ENCODE measurements at regions not wholly inside any gene's neighbourhood (a gene's known extent, or its start where the extent isn't known, plus 50 kb on each side); places are given as distances from the start of the nearest gene placed in this dataset.

DNA sequence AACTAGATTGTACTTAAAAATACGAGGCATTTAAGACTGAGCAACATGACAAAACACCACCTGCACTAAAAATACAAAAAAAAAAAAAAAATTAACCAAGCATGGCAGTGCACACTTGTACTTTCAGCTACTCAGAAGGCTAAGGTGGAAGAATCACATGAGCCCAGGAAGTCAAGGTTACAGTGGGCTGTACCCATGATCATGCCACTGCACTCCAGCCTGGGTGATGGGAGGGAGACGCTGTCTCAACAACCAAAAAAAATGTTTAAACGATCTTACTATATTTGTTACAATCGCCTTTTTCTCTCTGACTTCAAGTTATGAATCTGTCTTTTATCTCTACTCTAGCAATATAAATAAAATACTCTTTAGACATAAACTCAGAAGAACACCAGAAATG is 1454.3 kb downstream of the MAT2B start:
- ChIA-PET CTCF (interaction anchor here (0.6 to 1.4 kb wide), 9 partner anchors 10 to 491 kb away, joined by 3 to 6 read pairs (median 3); no protein-coding TSS in a partner anchor), POLR2A (no interaction called here)
- no peak for DNase-seq (ENCODE audit: unreplicated experiment)
- no peaks in the 10 kb centered on the region for H3K27me3 Mint-ChIP-seq (ENCODE audit: insufficient read depth, unreplicated experiment)
- no TSS peak for BruUV-seq (replicated peaks)
- no peak overlapping the region for H3K4me3 Mint-ChIP-seq (ENCODE audit: unreplicated experiment)
- H3K36me3 Mint-ChIP-seq (ENCODE audit: insufficient read depth, unreplicated experiment), result no peaks in the 10 kb centered on the region
- no peak for TF ChIP-seq CTCF (IDR thresholded peaks at IDR 0.05; ENCODE audit: unreplicated experiment)
- intact Hi-C loops (cut with micrococcal nuclease), result loop anchor here (5.0 kb wide), 1 partner anchor 248 kb away; no protein-coding TSS in a partner anchor
- no peak overlapping the region for H3K27ac Mint-ChIP-seq (ENCODE audit: low read depth, unreplicated experiment)
- peaks cover 7% of the 10 kb centered on the region for H3K9me3 Mint-ChIP-seq (ENCODE audit: unreplicated experiment)
- H3K4me1 Mint-ChIP-seq (ENCODE audit: insufficient read depth, unreplicated experiment), result no peaks in the 10 kb centered on the region

DNA sequence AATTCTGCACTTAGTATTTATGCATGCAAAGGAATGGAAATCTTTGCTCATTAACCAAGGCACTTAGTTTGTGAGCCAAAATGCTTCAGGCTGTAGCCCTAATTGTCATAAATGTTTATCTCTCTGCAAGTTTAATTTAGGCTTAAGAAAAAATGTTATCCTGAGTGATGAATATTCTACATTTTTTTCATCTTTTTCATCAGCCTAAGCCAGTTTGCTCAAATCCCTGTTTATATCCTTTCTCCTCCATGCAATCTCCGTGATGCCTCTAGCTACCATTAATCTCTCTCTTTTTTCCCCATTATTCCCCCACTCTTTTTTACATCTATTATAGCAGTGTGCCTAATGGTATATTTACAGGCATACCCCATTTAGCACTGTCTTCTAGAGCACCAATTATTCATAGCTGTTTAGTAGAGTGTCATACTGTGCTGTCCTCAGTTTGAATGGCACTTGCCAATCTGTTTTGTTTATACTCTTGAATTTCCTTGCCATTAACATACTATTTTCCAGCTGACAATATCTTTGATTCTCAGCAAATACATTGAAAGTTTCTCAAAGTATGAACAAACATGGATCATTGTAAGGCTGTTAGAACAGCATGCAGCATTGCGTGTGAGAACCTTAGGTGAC is 1457.0 kb downstream of the MAT2B start:
- Mint-ChIP-seq H3K27ac (ENCODE audit: low read depth, unreplicated experiment) (no peak overlapping the region), H3K4me3 (ENCODE audit: unreplicated experiment) (no peak overlapping the region), H3K9me3 (ENCODE audit: unreplicated experiment) (peaks cover 7% of the 10 kb centered on the region), H3K4me1 (ENCODE audit: insufficient read depth, unreplicated experiment) (no peaks in the 10 kb centered on the region), H3K36me3 (ENCODE audit: insufficient read depth, unreplicated experiment) (no peaks in the 10 kb centered on the region), H3K27me3 (ENCODE audit: insufficient read depth, unreplicated experiment) (no peaks in the 10 kb centered on the region)
- ChIA-PET POLR2A (no interaction called here), CTCF (interaction anchor here (0.6 to 0.8 kb wide), 3 partner anchors 35 to 555 kb away, joined by 3 to 5 read pairs (median 4); no protein-coding TSS in a partner anchor)
- DNase-seq (ENCODE audit: unreplicated experiment), result no peak
- no peak for TF ChIP-seq CTCF (IDR thresholded peaks at IDR 0.05; ENCODE audit: unreplicated experiment)
- no TSS peak for BruUV-seq (replicated peaks)
- intact Hi-C loops (cut with micrococcal nuclease), result no loop called here

GRCh38 chr5:164966611-164967010 is 1461.2 kb downstream of the MAT2B start:
- H3K4me1 Mint-ChIP-seq (ENCODE audit: insufficient read depth, unreplicated experiment), result no peaks in the 10 kb centered on the region
- H3K4me3 Mint-ChIP-seq (ENCODE audit: unreplicated experiment), result no peak overlapping the region
- no peaks in the 10 kb centered on the region for H3K36me3 Mint-ChIP-seq (ENCODE audit: insufficient read depth, unreplicated experiment)
- no peak for TF ChIP-seq CTCF (IDR thresholded peaks at IDR 0.05; ENCODE audit: unreplicated experiment)
- BruUV-seq (replicated peaks), result no TSS peak
- no peaks in the 10 kb centered on the region for H3K9me3 Mint-ChIP-seq (ENCODE audit: unreplicated experiment)
- no peak overlapping the region for H3K27ac Mint-ChIP-seq (ENCODE audit: low read depth, unreplicated experiment)
- CTCF ChIA-PET, result interaction anchor here (0.6 kb wide), 1 partner anchor 86 kb away, joined by 4 read pairs; no protein-coding TSS in a partner anchor
- POLR2A ChIA-PET, result interaction anchor here (0.9 kb wide), 1 partner anchor 9 kb away, joined by 4 read pairs; no protein-coding TSS in a partner anchor
- DNase-seq (ENCODE audit: unreplicated experiment), result no peak
- intact Hi-C loops (cut with micrococcal nuclease), result no loop called here
- no peaks in the 10 kb centered on the region for H3K27me3 Mint-ChIP-seq (ENCODE audit: insufficient read depth, unreplicated experiment)

DNA sequence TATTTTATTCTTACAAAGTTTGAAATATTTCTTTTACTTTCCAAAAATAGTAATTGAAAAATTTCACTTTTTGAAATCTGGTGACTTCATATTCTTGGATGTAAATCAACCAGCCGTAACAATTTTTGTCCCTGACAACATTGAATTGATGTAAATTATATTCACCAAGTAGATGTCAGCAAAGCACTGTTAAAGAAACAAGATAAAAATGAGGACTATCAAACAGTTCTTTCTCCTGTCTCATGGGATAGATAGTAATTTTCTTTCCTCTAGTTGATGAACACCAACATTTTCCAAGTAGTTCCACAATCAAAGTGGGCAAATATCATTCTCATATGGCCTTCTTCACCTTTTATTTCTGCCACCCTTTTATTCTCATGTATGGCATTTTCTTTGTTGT is 1461.9 kb downstream of the MAT2B start:
- no peak overlapping the region for H3K27ac Mint-ChIP-seq (ENCODE audit: low read depth, unreplicated experiment)
- H3K4me1 Mint-ChIP-seq (ENCODE audit: insufficient read depth, unreplicated experiment), result no peaks in the 10 kb centered on the region
- no peak for TF ChIP-seq CTCF (IDR thresholded peaks at IDR 0.05; ENCODE audit: unreplicated experiment)
- POLR2A ChIA-PET, result no interaction called here
- no TSS peak for BruUV-seq (replicated peaks)
- H3K4me3 Mint-ChIP-seq (ENCODE audit: unreplicated experiment), result no peak overlapping the region
- H3K9me3 Mint-ChIP-seq (ENCODE audit: unreplicated experiment), result no peaks in the 10 kb centered on the region
- H3K36me3 Mint-ChIP-seq (ENCODE audit: insufficient read depth, unreplicated experiment), result no peaks in the 10 kb centered on the region
- CTCF ChIA-PET, result no interaction called here
- intact Hi-C loops (cut with micrococcal nuclease), result no loop called here
- DNase-seq (ENCODE audit: unreplicated experiment), result no peak
- H3K27me3 Mint-ChIP-seq (ENCODE audit: insufficient read depth, unreplicated experiment), result no peaks in the 10 kb centered on the region

Data from MCF 10A (cell line).